ENCODE measurements at regions not wholly inside any gene's neighbourhood (a gene's known extent, or its start where the extent isn't known, plus 50 kb on each side); places are given as distances from the start of the nearest gene placed in this dataset.
"Not testable (repeated sequence)": the region's sequence is repeated elsewhere in the genome, so short reads cannot be mapped to it uniquely, and the experiment has no call there.

GRCh38 chr4:142897518-142897917, 51.4 kb upstream of the INPP4B start:
- H3K9ac ChIP-seq (ENCODE audit: low read length); CTCF ChIA-PET; DNase-seq; H3K36me3 ChIP-seq (replicated peaks in 1 of 2; ENCODE audit: control extremely low read depth in 1 of 2, control insufficient read depth in 1 of 2, extremely low read depth in 1 of 2, insufficient read depth in 2 of 2, low read length in 1 of 2); H3K9me3 Mint-ChIP-seq (ENCODE audit: insufficient read depth); H3K27ac ChIP-seq (ENCODE audit: low read length in 2 of 2); H3K4me3 ChIP-seq (ENCODE audit: control extremely low read depth in 1 of 5, extremely low read depth in 1 of 5, insufficient read depth in 1 of 5, low read depth in 2 of 5, low read length in 4 of 5); H3K27ac Mint-ChIP-seq; H2AFZ ChIP-seq (ENCODE audit: insufficient read depth, low read depth, low read length, poor library complexity, severe bottlenecking); H3K4me3 Mint-ChIP-seq; POLR2A ChIA-PET; H3K4me1 ChIP-seq (ENCODE audit: control insufficient read depth in 2 of 2, insufficient read depth in 2 of 2, low read length in 2 of 2); H3K27me3 Mint-ChIP-seq; ATAC-seq (ENCODE audit: low read depth); H3K4me1 Mint-ChIP-seq; H3K27me3 ChIP-seq (replicated peaks in 1 of 4; ENCODE audit: control extremely low read depth in 1 of 4, control insufficient read depth in 3 of 4, insufficient read depth in 4 of 4, low read length in 3 of 4); H3K79me2 ChIP-seq (ENCODE audit: control insufficient read depth, insufficient read depth, low read length); intact Hi-C loops (cut with micrococcal nuclease); H3K4me2 ChIP-seq (replicated peaks; ENCODE audit: low read depth, low read length, poor library complexity, severe bottlenecking); H4K20me1 ChIP-seq (ENCODE audit: control insufficient read depth, insufficient read depth, low read length, poor library complexity, severe bottlenecking): not testable (repeated sequence)
- 99% methylated on average over 23 of the region's 28 CpGs for WGBS (ENCODE audit: insufficient coverage)
- H3K9me3 ChIP-seq (ENCODE audit: control extremely low read depth in 1 of 3, control insufficient read depth in 2 of 3, insufficient read depth in 1 of 3, low read length in 2 of 3): peaks cover 0 to 19% (median 1%) of the 10 kb centered on the region in 3 donors

- Mint-ChIP-seq H3K4me1 (no peaks in the 10 kb centered on the region), H3K4me3 (no peak overlapping the region), H3K27ac (no peak overlapping the region), H3K9me3 (ENCODE audit: insufficient read depth) (no peaks in the 10 kb centered on the region), H3K27me3 (no peaks in the 10 kb centered on the region)
- Histone ChIP-seq H2AFZ (ENCODE audit: insufficient read depth, low read depth, low read length, poor library complexity, severe bottlenecking) (no peak overlapping the region), H3K4me2 (replicated peaks; ENCODE audit: low read depth, low read length, poor library complexity, severe bottlenecking) (no peak overlapping the region), H3K9me3 (ENCODE audit: control extremely low read depth in 1 of 3, control insufficient read depth in 2 of 3, insufficient read depth in 1 of 3, low read length in 2 of 3) (peaks cover 0 to 12% (median 3%) of the 10 kb centered on the region in 3 donors), H3K79me2 (ENCODE audit: control insufficient read depth, insufficient read depth, low read length) (no peaks in the 10 kb centered on the region), H4K20me1 (ENCODE audit: control insufficient read depth, insufficient read depth, low read length, poor library complexity, severe bottlenecking) (no peaks in the 10 kb centered on the region), H3K9ac (ENCODE audit: low read length) (no peak overlapping the region), H3K27me3 (replicated peaks in 1 of 4; ENCODE audit: control extremely low read depth in 1 of 4, control insufficient read depth in 3 of 4, insufficient read depth in 4 of 4, low read length in 3 of 4) (no peaks in the 10 kb centered on the region), H3K36me3 (replicated peaks in 1 of 2; ENCODE audit: control extremely low read depth in 1 of 2, control insufficient read depth in 1 of 2, extremely low read depth in 1 of 2, insufficient read depth in 2 of 2, low read length in 1 of 2) (no peaks in the 10 kb centered on the region), H3K27ac (ENCODE audit: low read length in 2 of 2) (no peak overlapping the region), H3K4me3 (ENCODE audit: control extremely low read depth in 1 of 5, extremely low read depth in 1 of 5, insufficient read depth in 1 of 5, low read depth in 2 of 5, low read length in 4 of 5) (no peak overlapping the region), H3K4me1 (ENCODE audit: control insufficient read depth in 2 of 2, insufficient read depth in 2 of 2, low read length in 2 of 2) (no peaks in the 10 kb centered on the region)
- TF ChIP-seq EZH2 (IDR thresholded peaks at IDR 0.05; ENCODE audit: borderline replicate concordance, insufficient read depth, low read depth, low read length, poor library complexity, severe bottlenecking): no peak
- WGBS (ENCODE audit: insufficient coverage): no CpG with 5 or more reads among the region's 1 CpG
- CTCF ChIA-PET: no interaction called here
- intact Hi-C loops (cut with micrococcal nuclease): no loop called here
- no peak for ATAC-seq (ENCODE audit: low read depth)
- POLR2A ChIA-PET: no interaction called here
- no peak for DNase-seq
Observed at GRCh38 chr4:142900622-142901021, 54.5 kb upstream of the INPP4B start.
